Esophagus squamous epithelium (tissue), 5 donors: ENCODE measurements at regions not wholly inside any gene's neighbourhood (a gene's known extent, or its start where the extent isn't known, plus 50 kb on each side); places are given as distances from the start of the nearest gene placed in this dataset.

Experiments used
- DNase-seq: peaks from one replicate; lab custom pipeline; 2025; lab: John Stamatoyannopoulos, UW
- H3K27ac ChIP-seq, 4 donors: fragments of 200-600 bp; sonication (generic); one replicate each; pipeline ENCODE4 v1.5.1; 2016 to 2019; ENCODE audit warnings: mild to moderate bottlenecking in 1 of 4
- H3K27me3 ChIP-seq, 4 donors: fragments of 200-600 bp; sonication (generic); 1 replicate in 3 of 4; 2 replicates in 1 of 4; pipeline versions ENCODE4 v1.5.1 to v1.6.0; 2017 to 2021; ENCODE audit warnings: antibody characterized with exemption in 1 of 4
- H3K36me3 ChIP-seq, 3 donors: fragments of 200-600 bp; sonication (generic); one replicate each; pipeline ENCODE4 v1.5.1; 2016 to 2019
- H3K4me1 ChIP-seq, 3 donors: fragments of 200-600 bp; sonication (generic); one replicate each; pipeline ENCODE4 v1.5.1; 2017 to 2019
- H3K4me3 ChIP-seq, 4 donors: fragments of 200-600 bp; sonication (generic); 1 replicate in 3 of 4; 2 replicates in 1 of 4; pipeline ENCODE4 v1.5.1; 2016 to 2019; ENCODE audit warnings: mild to moderate bottlenecking in 2 of 4, moderate library complexity in 1 of 4
- H3K9me3 ChIP-seq, 3 donors: fragments of 200-600 bp; sonication (generic); one replicate each; pipeline ENCODE4 v1.5.1; 2016 to 2019
- POLR2A ChIP-seq, 4 donors: fragments of 450-650 bp; IDR thresholded peaks; one replicate each; pipeline ENCODE4 v1.6.1; 2017; ENCODE audit warnings: antibody characterized with exemption in 4 of 4, mild to moderate bottlenecking in 4 of 4, moderate library complexity in 3 of 4
- WGBS, 2 donors: methylation state at CpG; one replicate each; pipeline ENCODE4 v1.1.5; 2018; 5-methylcytosine and 5-hydroxymethylcytosine counted together
- intact Hi-C: fragments of 100-400 bp; cut with DNase I; formaldehyde crosslinking; loops from one replicate; pipeline ENCODE4 v1.15.0; 2022
- TF ChIP-seq, protein P1 (sequence below), 6 experiments: fragments of 450-650 bp in 4 of 6; fragments of 200-600 bp in 2 of 6; sonication (generic) in 2 of 6; IDR thresholded peaks; one replicate each; pipeline ENCODE4 v1.5.1; 2016 to 2019; ENCODE audit warnings: antibody characterized with exemption in 6 of 6, mild to moderate bottlenecking in 4 of 6, moderate library complexity in 4 of 6
- donor health status: DM: yes; HTN: yes; CAD: no.

- TF ChIP-seq, protein P1, sequence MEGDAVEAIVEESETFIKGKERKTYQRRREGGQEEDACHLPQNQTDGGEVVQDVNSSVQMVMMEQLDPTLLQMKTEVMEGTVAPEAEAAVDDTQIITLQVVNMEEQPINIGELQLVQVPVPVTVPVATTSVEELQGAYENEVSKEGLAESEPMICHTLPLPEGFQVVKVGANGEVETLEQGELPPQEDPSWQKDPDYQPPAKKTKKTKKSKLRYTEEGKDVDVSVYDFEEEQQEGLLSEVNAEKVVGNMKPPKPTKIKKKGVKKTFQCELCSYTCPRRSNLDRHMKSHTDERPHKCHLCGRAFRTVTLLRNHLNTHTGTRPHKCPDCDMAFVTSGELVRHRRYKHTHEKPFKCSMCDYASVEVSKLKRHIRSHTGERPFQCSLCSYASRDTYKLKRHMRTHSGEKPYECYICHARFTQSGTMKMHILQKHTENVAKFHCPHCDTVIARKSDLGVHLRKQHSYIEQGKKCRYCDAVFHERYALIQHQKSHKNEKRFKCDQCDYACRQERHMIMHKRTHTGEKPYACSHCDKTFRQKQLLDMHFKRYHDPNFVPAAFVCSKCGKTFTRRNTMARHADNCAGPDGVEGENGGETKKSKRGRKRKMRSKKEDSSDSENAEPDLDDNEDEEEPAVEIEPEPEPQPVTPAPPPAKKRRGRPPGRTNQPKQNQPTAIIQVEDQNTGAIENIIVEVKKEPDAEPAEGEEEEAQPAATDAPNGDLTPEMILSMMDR (IDR thresholded peaks at IDR 0.05) = no peak
- no peak for TF ChIP-seq POLR2A (IDR thresholded peaks at IDR 0.05)
- 15 to 24% methylated on average over 2 of the region's 2 CpGs for WGBS, 2 donors
- H3K27me3 ChIP-seq = no peaks in the 10 kb centered on the region
Observed at GRCh38 chr13:69300131-69300530, 807.5 kb upstream of the ATXN8OS start.

GRCh38 chr13:69296130-69296529 lies 811.5 kb upstream of the ATXN8OS start:
- DNase-seq = no peak
- Histone ChIP-seq H3K27me3 (no peaks in the 10 kb centered on the region), H3K36me3 (no peaks in the 10 kb centered on the region), H3K4me1 (no peaks in the 10 kb centered on the region), H3K4me3 (no peak overlapping the region), H3K9me3 (peaks cover 0 to 4% (median 3%) of the 10 kb centered on the region in 3 donors), H3K27ac (no peak overlapping the region)
- WGBS, 2 donors = 31 to 38% methylated on average over 1 of the region's 1 CpG
- TF ChIP-seq, protein P1 (IDR thresholded peaks at IDR 0.05) = no peak
- TF ChIP-seq POLR2A (IDR thresholded peaks at IDR 0.05) = no peak
- intact Hi-C loops = no loop called here

More at GRCh38 chr13:69300131-69300530, 807.5 kb upstream of the ATXN8OS start:
- intact Hi-C loops = no loop called here
- no peaks in the 10 kb centered on the region for H3K36me3 ChIP-seq
- DNase-seq = no peak
- no peak overlapping the region for H3K4me3 ChIP-seq
- H3K4me1 ChIP-seq = no peaks in the 10 kb centered on the region
- H3K9me3 ChIP-seq = peaks cover 0 to 4% (median 0%) of the 10 kb centered on the region in 3 donors
- H3K27ac ChIP-seq = no peak overlapping the region

GRCh38 chr13:69292789-69293425 lies 814.7 kb upstream of the ATXN8OS start:
- 50% methylated on average over 2 of the region's 2 CpGs for WGBS, 2 donors
- intact Hi-C loops = no loop called here

DNA sequence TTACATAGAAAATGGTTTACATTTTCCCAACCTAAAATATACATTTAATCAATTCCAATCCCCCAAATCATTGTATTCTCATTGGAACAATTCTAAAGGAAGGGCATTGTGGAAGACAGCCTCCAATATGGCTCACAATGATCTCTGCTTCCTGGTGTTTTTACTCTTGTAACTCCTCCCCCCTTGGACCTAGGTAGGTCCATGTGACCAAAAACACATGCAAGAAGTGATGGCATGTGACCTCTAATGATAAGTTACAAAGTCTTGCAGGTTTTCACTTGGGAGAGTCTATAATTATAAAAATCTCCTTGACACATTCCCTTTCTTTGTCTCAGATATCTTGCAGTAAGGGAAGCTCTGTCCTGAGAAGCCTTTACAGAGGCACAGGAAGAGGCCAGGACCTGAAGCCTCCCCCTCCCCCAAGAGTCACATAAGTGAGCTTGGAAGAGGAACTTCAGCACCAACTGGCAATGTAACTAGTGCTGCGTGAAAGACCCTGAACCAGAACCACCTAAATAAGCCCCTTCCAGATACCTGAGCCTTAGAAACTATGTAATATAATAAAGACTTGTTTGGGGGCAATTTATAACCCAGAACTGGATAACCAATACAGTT lies 816.2 kb upstream of the ATXN8OS start:
- no peaks in the 10 kb centered on the region for H3K27me3 ChIP-seq
- WGBS, 2 donors = 71 to 86% methylated on average over 1 of the region's 1 CpG
- H3K4me1 ChIP-seq = no peaks in the 10 kb centered on the region
- TF ChIP-seq, protein P1 (IDR thresholded peaks at IDR 0.05) = no peak
- no peak for TF ChIP-seq POLR2A (IDR thresholded peaks at IDR 0.05)
- no peaks in the 10 kb centered on the region for H3K36me3 ChIP-seq
- intact Hi-C loops = no loop called here
- no peak for DNase-seq
- H3K9me3 ChIP-seq = peaks cover 0 to 5% (median 3%) of the 10 kb centered on the region in 3 donors
- H3K4me3 ChIP-seq = no peak overlapping the region
- no peak overlapping the region for H3K27ac ChIP-seq

More at GRCh38 chr13:69292789-69293425, 814.7 kb upstream of the ATXN8OS start:
- no peaks in the 10 kb centered on the region for H3K27me3 ChIP-seq
- TF ChIP-seq, protein P1 (IDR thresholded peaks at IDR 0.05) = no peak
- no peak for TF ChIP-seq POLR2A (IDR thresholded peaks at IDR 0.05)
- H3K4me3 ChIP-seq = no peak overlapping the region
- no peak overlapping the region for H3K27ac ChIP-seq
- peaks cover 0 to 5% (median 3%) of the 10 kb centered on the region in 3 donors for H3K9me3 ChIP-seq
- no peaks in the 10 kb centered on the region for H3K36me3 ChIP-seq
- no peaks in the 10 kb centered on the region for H3K4me1 ChIP-seq
- DNase-seq = no peak

DNA sequence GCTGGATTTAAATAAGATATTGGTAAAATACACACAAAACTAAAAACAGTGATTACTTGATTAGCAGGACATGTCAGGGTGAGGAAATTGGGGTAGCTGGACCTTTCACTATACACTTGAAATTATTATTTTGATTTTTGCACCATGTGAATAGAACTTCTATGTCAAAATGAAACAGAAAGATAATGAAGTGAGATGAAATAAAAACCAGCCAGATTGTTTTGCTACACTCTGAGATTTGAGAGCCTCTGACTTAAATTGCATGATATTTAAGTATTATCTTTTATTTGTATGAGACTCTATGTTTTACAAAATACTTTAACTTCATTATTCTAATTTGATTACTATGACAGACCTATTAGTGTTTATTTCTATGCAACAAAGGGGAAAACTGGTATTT lies 819.6 kb upstream of the ATXN8OS start:
- no peak overlapping the region for H3K4me3 ChIP-seq
- H3K36me3 ChIP-seq = no peaks in the 10 kb centered on the region
- TF ChIP-seq, protein P1 (IDR thresholded peaks at IDR 0.05) = no peak
- no peak for TF ChIP-seq POLR2A (IDR thresholded peaks at IDR 0.05)
- DNase-seq = no peak
- H3K27me3 ChIP-seq = no peaks in the 10 kb centered on the region
- H3K27ac ChIP-seq = no peak overlapping the region
- H3K4me1 ChIP-seq = no peaks in the 10 kb centered on the region
- intact Hi-C loops = no loop called here
- H3K9me3 ChIP-seq = peaks cover 0 to 10% (median 0%) of the 10 kb centered on the region in 3 donors
